Gastrocnemius medialis (tissue), 4 donors: ENCODE measurements at regions not wholly inside any gene's neighbourhood (a gene's known extent, or its start where the extent isn't known, plus 50 kb on each side); places are given as distances from the start of the nearest gene placed in this dataset.

Experiments
- ATAC-seq, 2 donors: fragments of 150-250 bp; one replicate each; pipeline ENCODE4 v1.9.1; 2016
- DNase-seq, 2 donors: peaks; one replicate each; pipeline ENCODE4 v3.0.0-alpha.2; 2019
- H3K27ac ChIP-seq, 4 donors: fragments of 200-600 bp; sonication (generic); 1 replicate in 1 of 4; 2 replicates in 3 of 4; pipeline ENCODE4 v1.5.1; 2016 to 2018; ENCODE audit warnings: mild to moderate bottlenecking in 2 of 4, moderate library complexity in 1 of 4
- H3K27me3 ChIP-seq, 3 donors: fragments of 200-600 bp; sonication (generic) in 2 of 3; 1 replicate in 1 of 3; 2 replicates in 2 of 3; pipeline versions ENCODE4 v1.5.1 to v1.6.0; 2016 to 2019; ENCODE audit warnings: mild to moderate bottlenecking in 1 of 3, moderate library complexity in 1 of 3
- H3K36me3 ChIP-seq, 2 donors: fragments of 200-600 bp; sonication (generic) in 1 of 2; one replicate each; pipeline ENCODE4 v1.5.1; 2017 to 2018
- H3K4me1 ChIP-seq, 2 donors: fragments of 200-600 bp; sonication (generic) in 1 of 2; one replicate each; pipeline ENCODE4 v1.5.1; 2016 to 2017; ENCODE audit warnings: mild to moderate bottlenecking in 2 of 2
- H3K4me3 ChIP-seq, 4 donors: fragments of 200-600 bp; sonication (generic) in 3 of 4; 1 replicate in 1 of 4; 2 replicates in 3 of 4; pipeline ENCODE4 v1.5.1; 2016 to 2019; ENCODE audit warnings: mild to moderate bottlenecking in 2 of 4
- H3K9me3 ChIP-seq, 3 donors: fragments of 200-600 bp; sonication (generic) in 2 of 3; 1 replicate in 1 of 3; 2 replicates in 2 of 3; pipeline ENCODE4 v1.5.1; 2016 to 2019
- CTCF ChIP-seq, 5 experiments: fragments of 450-650 bp in 3 of 5; fragments of 200-600 bp in 2 of 5; sonication (generic) in 2 of 5; IDR thresholded peaks in 4 of 5; conservative IDR thresholded peaks in 1 of 5; 1 replicate in 4 of 5; 2 replicates in 1 of 5; pipeline ENCODE4 v1.5.1; 2016 to 2019; ENCODE audit warnings: antibody characterized with exemption in 5 of 5, mild to moderate bottlenecking in 3 of 5, moderate library complexity in 3 of 5
- POLR2A ChIP-seq, 2 donors: fragments of 450-650 bp; IDR thresholded peaks; one replicate each; pipeline ENCODE4 v1.6.1; 2017; ENCODE audit warnings: antibody characterized with exemption in 2 of 2, mild to moderate bottlenecking in 2 of 2, moderate library complexity in 2 of 2
- in situ Hi-C, 4 donors: fragments of 200-750 bp; cut with MboI; loops; one replicate each; pipeline versions ENCODE4 v1.15.0 to v1.8.0; 2017; ENCODE audit warnings: low sequenced_read_pairs in 4 of 4
- intact Hi-C: fragments of 100-400 bp; cut with DNase I; formaldehyde crosslinking; loops from one replicate; pipeline ENCODE4 v1.15.1; 2023; ENCODE audit warnings: low total_unique reads

- no peak for TF ChIP-seq POLR2A (IDR thresholded peaks at IDR 0.05)
- TF ChIP-seq CTCF (IDR thresholded peaks at IDR 0.05 in 4 of 5, conservative IDR thresholded peaks at IDR 0.05 in 1 of 5), result no peak
- Histone ChIP-seq H3K36me3 (no peaks in the 10 kb centered on the region), H3K4me1 (no peaks in the 10 kb centered on the region), H3K27me3 (no peaks in the 10 kb centered on the region), H3K27ac (no peak overlapping the region), H3K4me3 (no peak overlapping the region), H3K9me3 (no peaks in the 10 kb centered on the region)
- in situ Hi-C loops (no loop called here), intact Hi-C loops (no loop called here)
- DNase-seq (no peak), ATAC-seq (no peak)
These were observed 1332.0 kb upstream of the CRIM1 start for GRCh38 chr2:35023545-35023944.

DNA sequence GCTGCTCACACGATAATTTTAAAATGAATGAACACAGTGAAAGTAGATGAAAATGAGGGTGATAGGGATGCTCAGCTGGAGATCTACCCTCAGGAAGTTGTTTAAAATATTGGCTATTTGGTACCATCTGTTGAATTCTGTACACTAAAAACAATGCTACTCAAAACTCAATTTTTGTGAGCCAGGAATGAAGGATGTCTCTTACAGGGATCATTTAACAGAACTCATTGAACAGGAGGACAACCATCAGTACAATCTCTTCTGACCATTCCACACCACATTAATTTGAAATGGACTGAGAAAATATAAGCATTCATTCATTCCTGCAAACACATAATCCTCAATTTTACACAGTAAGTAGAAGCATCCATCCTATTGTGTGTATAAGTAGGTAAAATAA is 1355.1 kb upstream of the CRIM1 start:
- in situ Hi-C loops (no loop called here), intact Hi-C loops (no loop called here)
- ATAC-seq (no peak), DNase-seq (no peak)
- no peaks in the 10 kb centered on the region for H3K4me1 ChIP-seq
- no peaks in the 10 kb centered on the region for H3K9me3 ChIP-seq
- H3K27me3 ChIP-seq, result no peaks in the 10 kb centered on the region
- H3K27ac ChIP-seq, result no peak overlapping the region
- H3K36me3 ChIP-seq, result no peaks in the 10 kb centered on the region
- no peak for TF ChIP-seq POLR2A (IDR thresholded peaks at IDR 0.05)
- no peak for TF ChIP-seq CTCF (IDR thresholded peaks at IDR 0.05 in 4 of 5, conservative IDR thresholded peaks at IDR 0.05 in 1 of 5)
- no peak overlapping the region for H3K4me3 ChIP-seq

GRCh38 chr2:34998741-34999140 is 1356.8 kb upstream of the CRIM1 start:
- DNase-seq (no peak), ATAC-seq (no peak)
- Histone ChIP-seq H3K4me3 (no peak overlapping the region), H3K36me3 (no peaks in the 10 kb centered on the region), H3K4me1 (no peaks in the 10 kb centered on the region), H3K9me3 (no peaks in the 10 kb centered on the region), H3K27me3 (no peaks in the 10 kb centered on the region), H3K27ac (no peak overlapping the region)
- TF ChIP-seq POLR2A (IDR thresholded peaks at IDR 0.05) (no peak), CTCF (IDR thresholded peaks at IDR 0.05 in 4 of 5, conservative IDR thresholded peaks at IDR 0.05 in 1 of 5) (no peak)
- intact Hi-C loops, result no loop called here
- in situ Hi-C loops, result no loop called here

- H3K27ac ChIP-seq, result no peak overlapping the region
- ATAC-seq, result no peak
- intact Hi-C loops, result no loop called here
- H3K27me3 ChIP-seq, result no peaks in the 10 kb centered on the region
- in situ Hi-C loops, result no loop called here
- no peak overlapping the region for H3K4me3 ChIP-seq
- no peak for DNase-seq
- H3K36me3 ChIP-seq, result no peaks in the 10 kb centered on the region
- TF ChIP-seq CTCF (IDR thresholded peaks at IDR 0.05 in 4 of 5, conservative IDR thresholded peaks at IDR 0.05 in 1 of 5) (no peak), POLR2A (IDR thresholded peaks at IDR 0.05) (no peak)
- H3K9me3 ChIP-seq, result no peaks in the 10 kb centered on the region
- H3K4me1 ChIP-seq, result no peaks in the 10 kb centered on the region
These were observed 1357.8 kb upstream of the CRIM1 start for GRCh38 chr2:34997779-34998178.

DNA sequence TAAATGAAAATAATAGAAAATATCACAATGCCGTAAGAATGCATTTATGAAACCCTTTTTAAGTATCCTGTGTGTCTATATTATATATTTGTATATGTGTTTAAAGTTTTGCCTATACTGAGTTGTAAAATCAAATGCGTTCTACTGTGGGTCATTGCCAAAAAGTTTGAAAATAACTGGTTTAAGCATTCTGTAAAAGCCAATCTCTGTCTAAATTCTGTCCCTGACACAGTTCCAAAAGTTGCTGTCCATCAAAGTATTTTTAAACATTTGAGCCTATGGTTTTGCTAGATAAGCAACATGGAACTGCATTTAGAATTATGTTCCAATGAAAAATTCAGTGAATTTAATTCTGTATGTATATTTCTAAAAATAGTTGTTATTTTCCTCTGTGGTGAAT is 1360.4 kb upstream of the CRIM1 start:
- Histone ChIP-seq H3K27me3 (no peaks in the 10 kb centered on the region), H3K4me3 (no peak overlapping the region), H3K9me3 (no peaks in the 10 kb centered on the region), H3K27ac (no peak overlapping the region), H3K4me1 (no peaks in the 10 kb centered on the region), H3K36me3 (no peaks in the 10 kb centered on the region)
- in situ Hi-C loops, result no loop called here
- intact Hi-C loops, result no loop called here
- ATAC-seq (no peak), DNase-seq (no peak)
- TF ChIP-seq CTCF (IDR thresholded peaks at IDR 0.05 in 4 of 5, conservative IDR thresholded peaks at IDR 0.05 in 1 of 5) (no peak), POLR2A (IDR thresholded peaks at IDR 0.05) (no peak)
